ENCODE measurements at regions not wholly inside any gene's neighbourhood (a gene's known extent, or its start where the extent isn't known, plus 50 kb on each side); places are given as distances from the start of the nearest gene placed in this dataset.

- no peak overlapping the region for H3K4ac ChIP-seq (ENCODE audit: low read depth, low read length)
- H3K79me2 ChIP-seq (ENCODE audit: insufficient read depth, low read length): no peaks in the 10 kb centered on the region
- H3K36me3 Mint-ChIP-seq (ENCODE audit: insufficient read depth in 1 of 3, low read depth in 3 of 3): peaks cover 0 to 9% (median 4%) of the 10 kb centered on the region in 3 experiments; a peak in 2 of 7 replicates
- H3K9me3 ChIP-seq (ENCODE audit: control insufficient read depth, low read depth, low read length): no peaks in the 10 kb centered on the region
- H3K9ac ChIP-seq (ENCODE audit: extremely low read depth, insufficient read length, low read length): no peak overlapping the region
- H2BK15ac ChIP-seq (ENCODE audit: low read depth, low read length): no peak overlapping the region
- H4K5ac ChIP-seq (ENCODE audit: insufficient read length, low read depth, low read length): no peak overlapping the region
- TF ChIP-seq, protein P1, sequence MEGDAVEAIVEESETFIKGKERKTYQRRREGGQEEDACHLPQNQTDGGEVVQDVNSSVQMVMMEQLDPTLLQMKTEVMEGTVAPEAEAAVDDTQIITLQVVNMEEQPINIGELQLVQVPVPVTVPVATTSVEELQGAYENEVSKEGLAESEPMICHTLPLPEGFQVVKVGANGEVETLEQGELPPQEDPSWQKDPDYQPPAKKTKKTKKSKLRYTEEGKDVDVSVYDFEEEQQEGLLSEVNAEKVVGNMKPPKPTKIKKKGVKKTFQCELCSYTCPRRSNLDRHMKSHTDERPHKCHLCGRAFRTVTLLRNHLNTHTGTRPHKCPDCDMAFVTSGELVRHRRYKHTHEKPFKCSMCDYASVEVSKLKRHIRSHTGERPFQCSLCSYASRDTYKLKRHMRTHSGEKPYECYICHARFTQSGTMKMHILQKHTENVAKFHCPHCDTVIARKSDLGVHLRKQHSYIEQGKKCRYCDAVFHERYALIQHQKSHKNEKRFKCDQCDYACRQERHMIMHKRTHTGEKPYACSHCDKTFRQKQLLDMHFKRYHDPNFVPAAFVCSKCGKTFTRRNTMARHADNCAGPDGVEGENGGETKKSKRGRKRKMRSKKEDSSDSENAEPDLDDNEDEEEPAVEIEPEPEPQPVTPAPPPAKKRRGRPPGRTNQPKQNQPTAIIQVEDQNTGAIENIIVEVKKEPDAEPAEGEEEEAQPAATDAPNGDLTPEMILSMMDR (conservative IDR thresholded peaks at IDR 0.05): no peak
- H3K18ac ChIP-seq (ENCODE audit: insufficient read length, low read depth, low read length): no peak overlapping the region
- no peak overlapping the region for H4K91ac ChIP-seq (ENCODE audit: insufficient read length, low read depth, low read length)
- H3K4me1 Mint-ChIP-seq: no peaks in the 10 kb centered on the region
- no peak overlapping the region for H4K8ac ChIP-seq (replicated peaks; ENCODE audit: insufficient read length, low read depth, low read length)
- no peak overlapping the region for H2AFZ ChIP-seq (ENCODE audit: low read length)
- H2BK20ac ChIP-seq (ENCODE audit: low read depth, low read length, poor library complexity, severe bottlenecking): no peak overlapping the region
- no peaks in the 10 kb centered on the region for H4K20me1 ChIP-seq (ENCODE audit: control insufficient read depth, insufficient read depth, insufficient read length)
- H2BK120ac ChIP-seq (ENCODE audit: low read depth, low read length, poor library complexity, severe bottlenecking): no peak overlapping the region
- H2BK5ac ChIP-seq (ENCODE audit: insufficient read length, low read length): no peak overlapping the region
- peaks cover 12 to 16% of the 10 kb centered on the region in 2 experiments; a peak in 4 of 5 replicates for H3K9me3 Mint-ChIP-seq
- H3K4me2 ChIP-seq (ENCODE audit: insufficient read depth, insufficient read length, low read length): no peak overlapping the region
- DNase-seq: no peak
- H3K27ac ChIP-seq (ENCODE audit: insufficient read length, low read depth, low read length): no peak overlapping the region
- no peak overlapping the region for H3K14ac ChIP-seq (ENCODE audit: insufficient read depth, low read length)
- no peak overlapping the region for H3T11ph ChIP-seq (ENCODE audit: low read length)
- H3K23me2 ChIP-seq (ENCODE audit: insufficient read length, low read depth, low read length, poor library complexity, severe bottlenecking): no peaks in the 10 kb centered on the region
- no peaks in the 10 kb centered on the region for H3K79me1 ChIP-seq (ENCODE audit: insufficient read depth, low read depth, low read length, poor library complexity, severe bottlenecking)
- H3K27me3 Mint-ChIP-seq (ENCODE audit: low read depth): no peaks in the 10 kb centered on the region
- no CpG with 5 or more reads among the region's 3 CpGs for whole genome bisulfite sequencing (ENCODE audit: extremely low coverage, insufficient read length, low lambda C conversion rate)
- no peak overlapping the region for H2BK12ac ChIP-seq (ENCODE audit: insufficient read length, low read depth, low read length)
- H3K23ac ChIP-seq (ENCODE audit: insufficient read length, low read depth, low read length): no peak overlapping the region
- no peak overlapping the region for H3K56ac ChIP-seq (ENCODE audit: insufficient read length, low read depth, low read length)
- no peak overlapping the region for H2AK5ac ChIP-seq (ENCODE audit: insufficient read length, low read length)
- no peaks in the 10 kb centered on the region for H3K4me1 ChIP-seq (ENCODE audit: insufficient read depth, low read length)
- no peaks in the 10 kb centered on the region for H3K27me3 ChIP-seq (ENCODE audit: insufficient read depth, low read length)
- H3K27ac Mint-ChIP-seq: no peak overlapping the region
- H3K4me3 Mint-ChIP-seq: no peak overlapping the region
These were observed 2209.7 kb downstream of the LRRC4C start for GRCh38 chr11:39249566-39250365.
